Brain microvascular endothelial cell (primary cell): ENCODE measurements at regions not wholly inside any gene's neighbourhood (a gene's known extent, or its start where the extent isn't known, plus 50 kb on each side); places are given as distances from the start of the nearest gene placed in this dataset.

Experiments
- DNase-seq: peaks from one replicate; pipeline ENCODE4 v3.0.0-alpha.2; 2020
- H3K27ac ChIP-seq: fragments of 250-450 bp; sonication (Bioruptor Pico); 2 replicates; pipeline ENCODE4 v1.5.1; 2020; ENCODE audit warnings: mild to moderate bottlenecking, moderate library complexity
- H3K27me3 ChIP-seq: fragments of 250-450 bp; sonication (Bioruptor Pico); replicated peaks from 2 replicates; pipeline ENCODE4 v1.5.1; 2020; ENCODE audit warnings: mild to moderate bottlenecking
- H3K36me3 ChIP-seq: fragments of 250-450 bp; sonication (Bioruptor Pico); replicated peaks from 2 replicates; pipeline ENCODE4 v1.5.1; 2020; ENCODE audit warnings: mild to moderate bottlenecking
- H3K4me3 ChIP-seq: 2 replicates; pipeline ENCODE4 v1.5.1; 2011; ENCODE audit warnings: low read depth, mild to moderate bottlenecking, control low read depth, low read length, moderate library complexity
- in situ Hi-C: cut with HindIII; loops from 2 replicates; pipeline ENCODE4 v1.10.0; 2017; ENCODE audit warnings: low sequenced_read_pairs, low pct_ligation_motif_present
- TF ChIP-seq, protein P1 (sequence below): IDR thresholded peaks from 2 replicates; pipeline ENCODE4 v1.5.1; 2011; ENCODE audit warnings: low read depth, mild to moderate bottlenecking, moderate library complexity, low read length, control low read depth, inconsistent platforms; ENCODE audit errors: missing control alignments

DNA sequence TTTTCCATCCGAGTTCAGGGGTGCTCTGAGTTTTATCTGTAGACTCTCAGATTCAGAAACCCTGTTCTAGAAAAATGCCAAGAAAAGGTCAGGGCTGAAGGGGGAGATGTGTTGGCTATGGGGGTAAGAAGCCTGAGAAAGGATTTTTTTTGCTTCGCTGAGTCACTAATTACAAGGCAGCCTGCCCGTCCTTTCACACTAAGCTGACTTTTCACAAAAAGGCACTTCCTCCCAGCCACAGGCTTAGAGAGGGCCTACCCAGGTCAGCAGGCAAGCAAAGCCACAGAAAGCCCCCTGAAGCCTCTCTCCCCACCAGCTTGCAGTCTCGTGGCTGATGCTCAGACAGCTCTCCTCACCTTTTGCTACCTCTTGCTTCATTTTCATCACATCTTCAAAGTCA lies 192.6 kb upstream of the PRICKLE2 start:
- H3K27ac ChIP-seq, result peak overlapping the region; percentile 56
- H3K36me3 ChIP-seq, result no peaks in the 10 kb centered on the region
- H3K27me3 ChIP-seq, result no peaks in the 10 kb centered on the region
- in situ Hi-C loops, result no loop called here
- no peak overlapping the region for H3K4me3 ChIP-seq
- TF ChIP-seq, protein P1, sequence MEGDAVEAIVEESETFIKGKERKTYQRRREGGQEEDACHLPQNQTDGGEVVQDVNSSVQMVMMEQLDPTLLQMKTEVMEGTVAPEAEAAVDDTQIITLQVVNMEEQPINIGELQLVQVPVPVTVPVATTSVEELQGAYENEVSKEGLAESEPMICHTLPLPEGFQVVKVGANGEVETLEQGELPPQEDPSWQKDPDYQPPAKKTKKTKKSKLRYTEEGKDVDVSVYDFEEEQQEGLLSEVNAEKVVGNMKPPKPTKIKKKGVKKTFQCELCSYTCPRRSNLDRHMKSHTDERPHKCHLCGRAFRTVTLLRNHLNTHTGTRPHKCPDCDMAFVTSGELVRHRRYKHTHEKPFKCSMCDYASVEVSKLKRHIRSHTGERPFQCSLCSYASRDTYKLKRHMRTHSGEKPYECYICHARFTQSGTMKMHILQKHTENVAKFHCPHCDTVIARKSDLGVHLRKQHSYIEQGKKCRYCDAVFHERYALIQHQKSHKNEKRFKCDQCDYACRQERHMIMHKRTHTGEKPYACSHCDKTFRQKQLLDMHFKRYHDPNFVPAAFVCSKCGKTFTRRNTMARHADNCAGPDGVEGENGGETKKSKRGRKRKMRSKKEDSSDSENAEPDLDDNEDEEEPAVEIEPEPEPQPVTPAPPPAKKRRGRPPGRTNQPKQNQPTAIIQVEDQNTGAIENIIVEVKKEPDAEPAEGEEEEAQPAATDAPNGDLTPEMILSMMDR, result no peak
- DNase-seq, result peak; percentile 74

DNA sequence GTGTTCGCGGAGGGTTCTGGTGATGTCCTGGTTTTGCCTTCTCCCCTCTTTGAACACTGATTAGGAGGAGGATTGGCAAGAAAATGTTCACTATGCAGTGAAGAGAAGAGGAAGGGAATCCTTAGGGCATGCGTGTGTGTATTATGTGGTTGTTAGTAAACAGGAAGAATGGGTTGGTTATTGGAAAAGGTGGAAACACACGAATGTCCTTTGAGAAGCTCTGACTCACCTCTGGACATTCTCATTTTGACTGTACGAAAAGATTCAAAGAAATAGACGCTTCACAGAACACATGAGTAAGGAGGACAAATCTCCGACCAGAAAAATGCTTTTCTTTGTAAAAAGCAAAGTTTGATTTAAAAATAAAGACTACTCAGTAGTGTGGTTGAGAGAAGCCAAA lies 188.8 kb upstream of the PRICKLE2 start:
- Histone ChIP-seq H3K36me3 (no peaks in the 10 kb centered on the region), H3K27ac (no peak overlapping the region), H3K4me3 (no peak overlapping the region), H3K27me3 (no peaks in the 10 kb centered on the region)
- in situ Hi-C loops, result no loop called here
- TF ChIP-seq, protein P1, result no peak
- DNase-seq, result no peak

GRCh38 chr3:64411101-64411500 lies 185.8 kb upstream of the PRICKLE2 start:
- no peak for DNase-seq
- TF ChIP-seq, protein P1, result no peak
- Histone ChIP-seq H3K27me3 (no peaks in the 10 kb centered on the region), H3K27ac (no peak overlapping the region), H3K36me3 (no peaks in the 10 kb centered on the region), H3K4me3 (no peak overlapping the region)
- in situ Hi-C loops, result no loop called here

GRCh38 chr3:64410226-64410625 lies 185.0 kb upstream of the PRICKLE2 start:
- in situ Hi-C loops, result no loop called here
- H3K36me3 ChIP-seq, result no peaks in the 10 kb centered on the region
- no peaks in the 10 kb centered on the region for H3K27me3 ChIP-seq
- H3K4me3 ChIP-seq, result no peak overlapping the region
- TF ChIP-seq, protein P1, result no peak
- no peak overlapping the region for H3K27ac ChIP-seq
- DNase-seq, result no peak

DNA sequence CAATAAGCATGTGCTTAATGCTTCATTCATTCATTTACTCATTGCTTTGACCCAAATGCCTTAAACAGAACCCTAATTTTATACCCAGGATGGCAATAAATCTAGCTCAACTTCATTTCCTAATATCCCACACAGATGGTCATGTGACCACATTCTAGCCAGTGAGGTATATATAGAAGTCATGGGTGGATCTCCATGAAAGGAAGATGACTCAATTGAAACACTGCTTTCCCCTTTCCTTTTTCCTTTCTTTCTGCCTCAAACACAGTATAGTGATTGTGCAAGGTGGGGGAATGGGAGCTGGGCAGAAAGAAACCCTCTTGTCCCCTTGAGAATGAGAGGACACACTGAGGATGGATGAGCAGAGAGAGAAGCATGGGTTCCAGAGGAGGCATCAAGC lies 183.5 kb upstream of the PRICKLE2 start:
- Histone ChIP-seq H3K4me3 (no peak overlapping the region), H3K36me3 (no peaks in the 10 kb centered on the region), H3K27ac (no peak overlapping the region), H3K27me3 (no peaks in the 10 kb centered on the region)
- in situ Hi-C loops, result no loop called here
- TF ChIP-seq, protein P1, result no peak
- no peak for DNase-seq

DNA sequence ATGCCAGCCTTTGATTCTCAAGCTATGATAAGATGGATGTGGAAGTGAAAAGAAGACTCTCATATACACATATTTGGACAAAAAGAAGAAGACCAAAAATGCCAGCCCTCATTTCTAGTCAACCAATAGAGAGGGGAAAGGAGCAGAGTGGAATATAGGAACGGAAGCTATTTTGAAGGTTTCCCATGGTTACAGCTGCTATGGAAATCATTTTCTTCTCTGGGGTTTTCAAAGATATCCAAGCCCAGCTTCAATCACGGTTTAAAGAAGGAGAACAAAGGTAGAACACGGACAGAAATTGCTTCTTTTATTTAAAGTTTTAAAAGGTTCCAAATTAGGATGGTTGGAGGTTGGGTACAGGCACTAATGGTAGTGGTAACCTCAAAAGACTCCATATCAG lies 181.0 kb upstream of the PRICKLE2 start:
- H3K4me3 ChIP-seq, result no peak overlapping the region
- in situ Hi-C loops, result no loop called here
- H3K36me3 ChIP-seq, result no peaks in the 10 kb centered on the region
- no peaks in the 10 kb centered on the region for H3K27me3 ChIP-seq
- no peak for DNase-seq
- no peak overlapping the region for H3K27ac ChIP-seq
- TF ChIP-seq, protein P1, result no peak
